ENCODE measurements at regions not wholly inside any gene's neighbourhood (a gene's known extent, or its start where the extent isn't known, plus 50 kb on each side); places are given as distances from the start of the nearest gene placed in this dataset.

- H3K4me3 ChIP-seq (ENCODE audit: low read depth, low read length): no peak overlapping the region
- no peak for TF ChIP-seq CTCF (IDR thresholded peaks at IDR 0.05; ENCODE audit: low read depth, low read length, missing control alignments)
- no peaks in the 10 kb centered on the region for H3K27me3 ChIP-seq (replicated peaks)
- no peak for DNase-seq
- H3K36me3 ChIP-seq (replicated peaks): no peaks in the 10 kb centered on the region
- no peak overlapping the region for H3K27ac ChIP-seq
- in situ Hi-C loops (cut with HindIII; ENCODE audit: low pct_ligation_motif_present, low sequenced_read_pairs): no loop called here
Measured at GRCh38 chrX:25383196-25383595, 367.4 kb upstream of the ARX start.

- no peaks in the 10 kb centered on the region for H3K36me3 ChIP-seq (replicated peaks)
- H3K4me3 ChIP-seq (ENCODE audit: low read depth, low read length): no peak overlapping the region
- TF ChIP-seq CTCF (IDR thresholded peaks at IDR 0.05; ENCODE audit: low read depth, low read length, missing control alignments): no peak
- H3K27me3 ChIP-seq (replicated peaks): no peaks in the 10 kb centered on the region
- no peak for DNase-seq
- no peak overlapping the region for H3K27ac ChIP-seq
- in situ Hi-C loops (cut with HindIII; ENCODE audit: low pct_ligation_motif_present, low sequenced_read_pairs): no loop called here
Measured at GRCh38 chrX:25356456-25356855, 340.7 kb upstream of the ARX start.

DNA sequence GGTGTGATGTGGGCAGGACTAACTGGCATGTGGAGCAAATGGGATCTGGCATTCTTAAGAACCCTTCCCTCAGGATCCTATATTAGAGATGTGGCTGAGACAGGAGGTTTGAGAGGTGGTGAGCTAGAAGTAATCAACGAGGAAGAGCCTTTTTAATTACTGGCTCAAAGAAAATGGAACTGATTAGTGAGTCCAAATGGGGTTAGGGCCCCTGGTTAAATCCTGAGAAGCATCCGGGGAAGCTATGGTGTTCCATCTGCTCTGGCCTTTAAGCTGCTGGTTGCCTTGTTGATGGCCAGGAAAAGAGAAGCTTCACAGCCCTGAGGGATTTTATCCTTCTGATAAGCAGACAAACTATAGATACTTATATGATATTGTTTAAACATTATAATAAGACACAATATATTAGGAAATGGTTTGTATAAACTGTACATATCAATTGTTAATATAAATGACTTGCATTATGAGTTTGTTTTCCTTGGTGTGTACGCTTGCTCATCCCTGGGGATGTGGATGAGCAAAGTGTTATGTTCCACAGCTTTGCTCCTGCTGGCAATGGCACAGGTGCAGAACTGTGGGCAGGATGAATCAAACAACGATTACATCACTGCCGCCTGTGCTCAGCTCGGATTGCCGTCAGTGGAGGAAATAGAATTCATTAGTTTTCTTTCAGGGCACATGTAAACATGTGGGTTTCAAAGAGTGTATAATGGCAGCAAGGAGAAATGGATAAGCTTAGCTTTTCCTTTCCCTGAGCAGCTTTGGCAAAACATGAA is 328.6 kb upstream of the ARX start:
- in situ Hi-C loops (cut with HindIII; ENCODE audit: low pct_ligation_motif_present, low sequenced_read_pairs): no loop called here
- no peak for TF ChIP-seq CTCF (IDR thresholded peaks at IDR 0.05; ENCODE audit: low read depth, low read length, missing control alignments)
- DNase-seq: no peak
- H3K27me3 ChIP-seq (replicated peaks): no peaks in the 10 kb centered on the region
- H3K4me3 ChIP-seq (ENCODE audit: low read depth, low read length): no peak overlapping the region
- H3K27ac ChIP-seq: no peak overlapping the region
- no peaks in the 10 kb centered on the region for H3K36me3 ChIP-seq (replicated peaks)

GRCh38 chrX:25343060-25343459 is 327.3 kb upstream of the ARX start:
- no peak for DNase-seq
- H3K36me3 ChIP-seq (replicated peaks): no peaks in the 10 kb centered on the region
- in situ Hi-C loops (cut with HindIII; ENCODE audit: low pct_ligation_motif_present, low sequenced_read_pairs): no loop called here
- H3K27ac ChIP-seq: no peak overlapping the region
- no peak overlapping the region for H3K4me3 ChIP-seq (ENCODE audit: low read depth, low read length)
- no peak for TF ChIP-seq CTCF (IDR thresholded peaks at IDR 0.05; ENCODE audit: low read depth, low read length, missing control alignments)
- no peaks in the 10 kb centered on the region for H3K27me3 ChIP-seq (replicated peaks)

- no peaks in the 10 kb centered on the region for H3K27me3 ChIP-seq (replicated peaks)
- H3K27ac ChIP-seq: no peak overlapping the region
- in situ Hi-C loops (cut with HindIII; ENCODE audit: low pct_ligation_motif_present, low sequenced_read_pairs): no loop called here
- no peak for TF ChIP-seq CTCF (IDR thresholded peaks at IDR 0.05; ENCODE audit: low read depth, low read length, missing control alignments)
- H3K36me3 ChIP-seq (replicated peaks): no peaks in the 10 kb centered on the region
- H3K4me3 ChIP-seq (ENCODE audit: low read depth, low read length): no peak overlapping the region
- DNase-seq: no peak
Measured at GRCh38 chrX:25337841-25338240, 322.1 kb upstream of the ARX start.

DNA sequence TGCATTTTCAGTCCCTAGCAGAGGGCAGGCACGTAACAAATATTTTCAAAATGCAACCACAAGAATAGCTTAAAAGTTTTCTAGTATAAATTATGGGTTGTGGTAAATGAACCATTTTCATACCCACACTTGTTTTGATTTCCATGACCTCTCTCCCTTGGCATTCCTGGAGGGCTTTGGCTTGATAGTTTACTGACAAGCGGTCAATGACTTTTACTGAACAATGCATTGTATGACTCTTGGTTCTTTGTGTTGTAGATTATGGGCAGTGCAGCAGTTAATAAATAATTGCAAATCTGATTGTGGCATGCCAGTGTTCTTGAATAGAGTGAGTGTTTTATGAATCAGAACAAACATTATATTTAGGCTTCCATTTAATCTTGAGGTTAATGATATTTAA is 285.2 kb upstream of the ARX start:
- DNase-seq: no peak
- in situ Hi-C loops (cut with HindIII; ENCODE audit: low pct_ligation_motif_present, low sequenced_read_pairs): no loop called here
- no peak overlapping the region for H3K4me3 ChIP-seq (ENCODE audit: low read depth, low read length)
- no peak for TF ChIP-seq CTCF (IDR thresholded peaks at IDR 0.05; ENCODE audit: low read depth, low read length, missing control alignments)
- H3K27me3 ChIP-seq (replicated peaks): no peaks in the 10 kb centered on the region
- H3K36me3 ChIP-seq (replicated peaks): no peaks in the 10 kb centered on the region
- no peak overlapping the region for H3K27ac ChIP-seq

All from brain microvascular endothelial cell (primary cell).